ENCODE measurements at regions not wholly inside any gene's neighbourhood (a gene's known extent, or its start where the extent isn't known, plus 50 kb on each side); places are given as distances from the start of the nearest gene placed in this dataset.

DNA sequence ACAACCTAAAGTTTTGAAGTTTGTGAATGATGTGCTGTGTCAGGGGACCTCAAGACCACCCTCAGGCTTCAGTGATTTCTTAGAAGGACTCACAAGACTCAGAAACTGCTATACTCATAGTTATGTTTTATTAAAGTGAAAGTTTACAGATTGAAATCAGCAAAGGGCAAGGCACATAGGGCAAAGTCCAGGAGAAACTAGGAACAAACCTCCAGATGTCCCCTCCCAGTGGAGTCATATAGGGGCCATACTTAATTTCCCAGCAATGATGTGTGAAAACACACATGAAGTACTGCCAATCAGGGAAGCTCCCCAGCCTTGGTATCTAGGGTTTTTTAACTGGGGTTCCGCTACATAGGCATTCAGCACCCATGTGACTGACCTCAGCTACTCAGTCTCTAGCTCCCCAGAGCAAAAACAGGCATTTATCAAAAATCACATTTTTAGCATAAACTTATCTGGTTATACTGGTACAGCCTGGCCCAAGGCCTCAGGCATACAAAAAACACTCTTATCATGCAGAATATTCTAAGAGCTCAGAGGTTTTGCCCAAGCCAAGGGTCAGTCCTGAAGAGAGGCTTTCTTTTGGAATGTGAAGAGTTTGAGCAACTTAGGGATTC is 74.7 kb upstream of the ANKRD55 start:
- TF ChIP-seq, protein P1, sequence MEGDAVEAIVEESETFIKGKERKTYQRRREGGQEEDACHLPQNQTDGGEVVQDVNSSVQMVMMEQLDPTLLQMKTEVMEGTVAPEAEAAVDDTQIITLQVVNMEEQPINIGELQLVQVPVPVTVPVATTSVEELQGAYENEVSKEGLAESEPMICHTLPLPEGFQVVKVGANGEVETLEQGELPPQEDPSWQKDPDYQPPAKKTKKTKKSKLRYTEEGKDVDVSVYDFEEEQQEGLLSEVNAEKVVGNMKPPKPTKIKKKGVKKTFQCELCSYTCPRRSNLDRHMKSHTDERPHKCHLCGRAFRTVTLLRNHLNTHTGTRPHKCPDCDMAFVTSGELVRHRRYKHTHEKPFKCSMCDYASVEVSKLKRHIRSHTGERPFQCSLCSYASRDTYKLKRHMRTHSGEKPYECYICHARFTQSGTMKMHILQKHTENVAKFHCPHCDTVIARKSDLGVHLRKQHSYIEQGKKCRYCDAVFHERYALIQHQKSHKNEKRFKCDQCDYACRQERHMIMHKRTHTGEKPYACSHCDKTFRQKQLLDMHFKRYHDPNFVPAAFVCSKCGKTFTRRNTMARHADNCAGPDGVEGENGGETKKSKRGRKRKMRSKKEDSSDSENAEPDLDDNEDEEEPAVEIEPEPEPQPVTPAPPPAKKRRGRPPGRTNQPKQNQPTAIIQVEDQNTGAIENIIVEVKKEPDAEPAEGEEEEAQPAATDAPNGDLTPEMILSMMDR (IDR thresholded peaks at IDR 0.05): no peak
- TF ChIP-seq POLR2A (IDR thresholded peaks at IDR 0.05): no peak

All from suprapubic skin (tissue), 3 donors.